IPS-20b (cell line): ENCODE measurements at regions not wholly inside any gene's neighbourhood (a gene's known extent, or its start where the extent isn't known, plus 50 kb on each side); places are given as distances from the start of the nearest gene placed in this dataset.
A peak's percentile ranks its signal among the peaks of the same experiment; 100 is the strongest.
"Not testable (repeated sequence)": the region's sequence is repeated elsewhere in the genome, so short reads cannot be mapped to it uniquely, and the experiment has no call there.

Experiments used
- H3K27ac ChIP-seq: one replicate; pipeline ENCODE4 v1.5.1; 2013; ENCODE audit warnings: low read length
- H3K27me3 ChIP-seq: 2 replicates; pipeline ENCODE4 v1.6.1; 2013; ENCODE audit warnings: mild to moderate bottlenecking, low read length, inconsistent platforms; ENCODE audit not compliant: insufficient read depth
- H3K36me3 ChIP-seq: 2 replicates; pipeline ENCODE4 v1.6.1; 2013; ENCODE audit warnings: low read depth, mild to moderate bottlenecking, inconsistent platforms, low read length, moderate library complexity; ENCODE audit not compliant: insufficient read depth
- H3K4me1 ChIP-seq: 2 replicates; pipeline ENCODE4 v1.6.1; 2013; ENCODE audit warnings: mild to moderate bottlenecking, control low read depth, inconsistent platforms, low read length, moderate library complexity; ENCODE audit not compliant: insufficient read depth
- H3K4me3 ChIP-seq: 2 replicates; pipeline ENCODE4 v1.5.1; 2013; ENCODE audit warnings: mild to moderate bottlenecking, low read length, inconsistent platforms
- H3K9ac ChIP-seq: 2 replicates; pipeline ENCODE4 v1.6.1; 2013; ENCODE audit warnings: low read depth, mild to moderate bottlenecking, inconsistent platforms, low read length, moderate library complexity
- H3K9me3 ChIP-seq: 2 replicates; pipeline ENCODE4 v1.6.1; 2013; ENCODE audit warnings: mild to moderate bottlenecking, low read depth, low read length, inconsistent platforms; ENCODE audit not compliant: insufficient read depth

- Histone ChIP-seq H3K4me1 (peaks cover 4% of the 10 kb centered on the region; the same call in 1 of the 2 replicates), H3K27ac (no peak overlapping the region), H3K9ac (no peak overlapping the region), H3K36me3 (no peaks in the 10 kb centered on the region), H3K27me3 (no peaks in the 10 kb centered on the region), H3K4me3 (no peak overlapping the region), H3K9me3 (no peaks in the 10 kb centered on the region)
Observed at GRCh38 chr14:85172889-85173477, 357.0 kb upstream of the FLRT2 start.

GRCh38 chr14:85175556-85175955 is 354.4 kb upstream of the FLRT2 start:
- H3K4me1 ChIP-seq = peaks cover 20% of the 10 kb centered on the region; the same call in 1 of the 2 replicates
- H3K9ac ChIP-seq = no peak overlapping the region
- no peaks in the 10 kb centered on the region for H3K9me3 ChIP-seq

GRCh38 chr14:85178864-85179263 is 351.1 kb upstream of the FLRT2 start:
- Histone ChIP-seq H3K4me3 (peak overlapping the region; percentile 44; the same call in 1 of the 2 replicates), H3K9ac (no peak overlapping the region), H3K36me3 (no peaks in the 10 kb centered on the region), H3K9me3 (no peaks in the 10 kb centered on the region), H3K4me1 (peaks cover 20% of the 10 kb centered on the region; the same call in 1 of the 2 replicates), H3K27me3 (no peaks in the 10 kb centered on the region), H3K27ac (no peak overlapping the region)

More at GRCh38 chr14:85175556-85175955, 354.4 kb upstream of the FLRT2 start:
- no peak overlapping the region for H3K27ac ChIP-seq
- no peak overlapping the region for H3K4me3 ChIP-seq
- H3K27me3 ChIP-seq = no peaks in the 10 kb centered on the region
- no peaks in the 10 kb centered on the region for H3K36me3 ChIP-seq

GRCh38 chr14:85180876-85181275 is 349.1 kb upstream of the FLRT2 start:
- Histone ChIP-seq H3K27ac (no peak overlapping the region), H3K36me3 (no peaks in the 10 kb centered on the region), H3K27me3 (no peaks in the 10 kb centered on the region), H3K9me3 (no peaks in the 10 kb centered on the region), H3K9ac (no peak overlapping the region), H3K4me3 (no peak overlapping the region), H3K4me1 (peaks cover 20% of the 10 kb centered on the region; the same call in 1 of the 2 replicates)

- H3K9ac ChIP-seq = no peak overlapping the region
- no peak overlapping the region for H3K27ac ChIP-seq
- H3K4me3 ChIP-seq = no peak overlapping the region
- no peaks in the 10 kb centered on the region for H3K27me3 ChIP-seq
- no peaks in the 10 kb centered on the region for H3K9me3 ChIP-seq
- H3K4me1 ChIP-seq = peaks cover 20% of the 10 kb centered on the region; the same call in 1 of the 2 replicates
- H3K36me3 ChIP-seq = no peaks in the 10 kb centered on the region
Observed at GRCh38 chr14:85182282-85182681, 347.7 kb upstream of the FLRT2 start.

- Histone ChIP-seq H3K9me3 (no peaks in the 10 kb centered on the region), H3K9ac (no peak overlapping the region), H3K27me3 (no peaks in the 10 kb centered on the region), H3K4me3 (no peak overlapping the region), H3K27ac (no peak overlapping the region), H3K4me1 (no peaks in the 10 kb centered on the region), H3K36me3 (no peaks in the 10 kb centered on the region)
Observed at GRCh38 chr14:85186082-85186481, 343.9 kb upstream of the FLRT2 start.

- Histone ChIP-seq H3K36me3 (no peaks in the 10 kb centered on the region), H3K9me3 (no peaks in the 10 kb centered on the region)
Observed at GRCh38 chr14:85187521-85187920, 342.4 kb upstream of the FLRT2 start.

GRCh38 chr14:85188836-85189235 is 341.1 kb upstream of the FLRT2 start:
- Histone ChIP-seq H3K4me1 (no peaks in the 10 kb centered on the region), H3K27ac (no peak overlapping the region), H3K9ac (no peak overlapping the region), H3K36me3 (no peaks in the 10 kb centered on the region), H3K9me3 (no peaks in the 10 kb centered on the region), H3K27me3 (no peaks in the 10 kb centered on the region), H3K4me3 (no peak overlapping the region)

More at GRCh38 chr14:85187521-85187920, 342.4 kb upstream of the FLRT2 start:
- no peak overlapping the region for H3K4me3 ChIP-seq
- H3K27ac ChIP-seq = no peak overlapping the region
- H3K27me3 ChIP-seq = no peaks in the 10 kb centered on the region
- no peaks in the 10 kb centered on the region for H3K4me1 ChIP-seq
- no peak overlapping the region for H3K9ac ChIP-seq

GRCh38 chr14:85189253-85189652 is 340.7 kb upstream of the FLRT2 start:
- H3K9ac ChIP-seq, H3K9me3 ChIP-seq, H3K4me3 ChIP-seq, H3K4me1 ChIP-seq, H3K36me3 ChIP-seq, H3K27me3 ChIP-seq, H3K27ac ChIP-seq: not testable (repeated sequence)

- H3K4me3 ChIP-seq = no peak overlapping the region
- no peaks in the 10 kb centered on the region for H3K4me1 ChIP-seq
- H3K9ac ChIP-seq = no peak overlapping the region
- H3K27me3 ChIP-seq = no peaks in the 10 kb centered on the region
- H3K27ac ChIP-seq = no peak overlapping the region
- no peaks in the 10 kb centered on the region for H3K36me3 ChIP-seq
- H3K9me3 ChIP-seq = no peaks in the 10 kb centered on the region
Observed at GRCh38 chr14:85190251-85190650, 339.7 kb upstream of the FLRT2 start.

GRCh38 chr14:85191986-85192385 is 338.0 kb upstream of the FLRT2 start:
- H3K9me3 ChIP-seq = no peaks in the 10 kb centered on the region
- H3K27ac ChIP-seq = no peak overlapping the region
- H3K27me3 ChIP-seq = no peaks in the 10 kb centered on the region
- no peak overlapping the region for H3K4me3 ChIP-seq
- no peak overlapping the region for H3K9ac ChIP-seq
- no peaks in the 10 kb centered on the region for H3K4me1 ChIP-seq
- H3K36me3 ChIP-seq = no peaks in the 10 kb centered on the region

- no peaks in the 10 kb centered on the region for H3K9me3 ChIP-seq
- H3K27me3 ChIP-seq = no peaks in the 10 kb centered on the region
- H3K4me1 ChIP-seq = no peaks in the 10 kb centered on the region
- H3K36me3 ChIP-seq = no peaks in the 10 kb centered on the region
- no peak overlapping the region for H3K27ac ChIP-seq
- no peak overlapping the region for H3K4me3 ChIP-seq
- no peak overlapping the region for H3K9ac ChIP-seq
Observed at GRCh38 chr14:85195872-85196477, 334.0 kb upstream of the FLRT2 start.
